ENCODE measurements at regions not wholly inside any gene's neighbourhood (a gene's known extent, or its start where the extent isn't known, plus 50 kb on each side); places are given as distances from the start of the nearest gene placed in this dataset.

GRCh38 chr17:77597418-77598240, 360.9 kb upstream of the TNRC6C start:
- TF ChIP-seq CTCF (conservative IDR thresholded peaks at IDR 0.05; ENCODE audit: low read depth) = no peak
- no peak overlapping the region for H3K27ac ChIP-seq
- CTCF ChIA-PET = interaction anchor here (0.6 kb wide), 1 partner anchor 1298 kb away, joined by 4 read pairs; no protein-coding TSS in a partner anchor
- POLR2A ChIA-PET (ENCODE audit: low non-redundant PET) = no interaction called here
- DNase-seq (ENCODE audit: low spot score) = no peak

DNA sequence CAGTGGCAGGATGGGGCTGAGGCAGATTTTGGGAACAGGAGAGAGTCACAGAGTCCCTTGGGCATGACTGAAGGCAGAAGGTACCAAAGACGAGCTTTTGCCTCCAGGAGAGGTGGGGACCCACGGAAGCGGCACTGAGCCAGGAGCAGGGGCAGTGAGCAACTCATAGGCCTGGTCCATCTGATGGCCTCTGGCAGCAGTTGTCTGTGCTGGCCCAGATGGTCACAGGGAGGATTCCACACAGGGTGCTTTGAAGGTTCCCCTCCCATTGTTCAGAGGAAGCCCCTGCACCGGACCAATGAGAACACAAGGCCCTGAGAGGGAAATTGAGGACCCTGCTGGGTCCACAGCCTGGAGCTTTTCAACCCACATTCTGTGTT, 360.3 kb upstream of the TNRC6C start:
- no peak overlapping the region for H3K27ac ChIP-seq
- TF ChIP-seq CTCF (conservative IDR thresholded peaks at IDR 0.05; ENCODE audit: low read depth) = no peak
- DNase-seq (ENCODE audit: low spot score) = no peak
- ChIA-PET CTCF (no interaction called here), POLR2A (ENCODE audit: low non-redundant PET) (no interaction called here)

GRCh38 chr17:77599699-77600098, 358.8 kb upstream of the TNRC6C start:
- no peak overlapping the region for H3K27ac ChIP-seq
- POLR2A ChIA-PET (ENCODE audit: low non-redundant PET) = no interaction called here
- DNase-seq (ENCODE audit: low spot score) = no peak
- CTCF ChIA-PET = interaction anchor here (1.2 kb wide), 1 partner anchor 11 kb away, joined by 5 read pairs; no protein-coding TSS in a partner anchor
- TF ChIP-seq CTCF (conservative IDR thresholded peaks at IDR 0.05; ENCODE audit: low read depth) = no peak

- POLR2A ChIA-PET (ENCODE audit: low non-redundant PET) = no interaction called here
- DNase-seq (ENCODE audit: low spot score) = no peak
- CTCF ChIA-PET = interaction anchor here (0.5 to 1.2 kb wide), 2 partner anchors 9 to 10 kb away, joined by 4 to 5 read pairs; no protein-coding TSS in a partner anchor
- peak overlapping the region; percentile 97 for H3K27ac ChIP-seq
- no peak for TF ChIP-seq CTCF (conservative IDR thresholded peaks at IDR 0.05; ENCODE audit: low read depth)
Observed at GRCh38 chr17:77600346-77600745, 358.2 kb upstream of the TNRC6C start.

GRCh38 chr17:77601054-77601979, 357.2 kb upstream of the TNRC6C start:
- POLR2A ChIA-PET (ENCODE audit: low non-redundant PET) = no interaction called here
- no peak for TF ChIP-seq CTCF (conservative IDR thresholded peaks at IDR 0.05; ENCODE audit: low read depth)
- peak overlapping the region; percentile 97 for H3K27ac ChIP-seq
- CTCF ChIA-PET = interaction anchor here (0.5 kb wide), 1 partner anchor 8 kb away, joined by 4 read pairs; no protein-coding TSS in a partner anchor
- DNase-seq (ENCODE audit: low spot score) = no peak

- ChIA-PET POLR2A (ENCODE audit: low non-redundant PET) (interaction anchor here (0.6 kb wide), 1 partner anchor 737 kb away, joined by 3 read pairs; no protein-coding TSS in a partner anchor), CTCF (no interaction called here)
- peak; percentile 77 for DNase-seq (ENCODE audit: low spot score)
- H3K27ac ChIP-seq = peak overlapping the region; percentile 97
- no peak for TF ChIP-seq CTCF (conservative IDR thresholded peaks at IDR 0.05; ENCODE audit: low read depth)
Observed at GRCh38 chr17:77602062-77602746, 356.3 kb upstream of the TNRC6C start.
